RWPE2 (cell line): ENCODE measurements at regions not wholly inside any gene's neighbourhood (a gene's known extent, or its start where the extent isn't known, plus 50 kb on each side); places are given as distances from the start of the nearest gene placed in this dataset.

Experiments used
- ATAC-seq: fragments of 200-7000 bp; cut with Tn5 transposase; 3 replicates; pipeline ENCODE4 v1.9.1; 2021; ENCODE audit warnings: low read depth
- DNase-seq: peaks from one replicate; pipeline ENCODE4 v3.0.0-alpha.2; 2020; ENCODE audit warnings: low spot score
- H3K27ac ChIP-seq: fragments of 450-650 bp; 2 replicates; pipeline ENCODE4 v1.5.1; 2017; ENCODE audit warnings: mild to moderate bottlenecking; ENCODE audit not compliant: poor library complexity, severe bottlenecking
- H3K27me3 ChIP-seq: fragments of 250-450 bp; sonication (Bioruptor Pico); 2 replicates; pipeline ENCODE4 v1.5.1; 2021; ENCODE audit warnings: mild to moderate bottlenecking, moderate library complexity; ENCODE audit not compliant: insufficient read depth, poor library complexity, severe bottlenecking
- H3K36me3 ChIP-seq: fragments of 250-450 bp; sonication (Bioruptor Pico); 2 replicates; pipeline ENCODE4 v1.5.1; 2020; ENCODE audit warnings: low read depth, mild to moderate bottlenecking, moderate library complexity
- H3K4me1 ChIP-seq: fragments of 250-450 bp; sonication (Bioruptor Pico); 2 replicates; pipeline ENCODE4 v1.5.1; 2021; ENCODE audit warnings: mild to moderate bottlenecking, moderate library complexity; ENCODE audit not compliant: insufficient read depth, poor library complexity, severe bottlenecking
- H3K4me3 ChIP-seq: fragments of 250-450 bp; sonication (Bioruptor Pico); 2 replicates; pipeline ENCODE4 v1.5.1; 2021; ENCODE audit warnings: mild to moderate bottlenecking, moderate library complexity; ENCODE audit not compliant: severe bottlenecking
- H3K9me3 ChIP-seq: fragments of 250-450 bp; sonication (Bioruptor Pico); 2 replicates; pipeline ENCODE4 v1.5.1; 2021; ENCODE audit warnings: mild to moderate bottlenecking, moderate library complexity; ENCODE audit not compliant: severe bottlenecking
- TF ChIP-seq, protein P1 (sequence below): fragments of 450-650 bp; IDR thresholded peaks from one replicate; pipeline ENCODE4 v1.5.1; 2017; ENCODE audit warnings: mild to moderate bottlenecking, moderate library complexity; ENCODE audit not compliant: poor library complexity, severe bottlenecking

DNA sequence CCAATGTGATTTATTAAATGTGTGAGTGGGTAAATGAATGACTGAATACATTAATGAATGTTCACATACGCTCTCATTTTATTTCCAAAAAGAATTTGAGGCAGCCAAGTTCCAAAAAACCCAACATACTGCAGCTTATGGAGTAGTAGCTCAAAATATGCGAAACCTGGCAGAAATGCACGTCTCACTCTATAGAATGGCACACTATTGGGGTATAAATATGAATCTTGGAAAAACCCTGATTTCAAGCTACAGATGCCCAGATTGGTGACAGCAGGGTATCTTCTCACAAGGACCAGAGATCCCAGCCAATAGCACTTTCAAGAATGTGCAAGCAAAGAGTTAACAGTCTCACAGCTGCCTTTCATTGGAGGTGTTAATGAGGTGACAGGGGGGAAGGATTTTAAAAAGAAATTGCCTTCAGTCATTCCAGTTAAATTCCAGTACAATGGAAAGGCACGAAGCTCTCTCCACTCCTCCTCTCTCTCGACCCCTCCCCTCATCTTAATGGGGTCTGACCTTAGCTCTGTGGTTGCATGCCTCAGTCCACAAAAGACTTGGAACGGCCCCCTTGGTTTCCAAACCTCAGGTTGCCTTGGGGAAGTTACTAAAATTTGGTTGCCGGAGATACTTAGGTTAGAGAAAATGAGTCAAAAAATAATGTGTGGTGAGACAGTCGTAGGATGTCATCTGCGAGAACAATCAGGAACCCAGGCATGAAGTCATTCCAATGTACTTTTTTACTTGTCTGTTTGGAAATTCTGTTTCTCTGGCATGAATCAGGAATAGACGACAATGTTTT is 307.4 kb downstream of the NFIB start:
- TF ChIP-seq, protein P1, sequence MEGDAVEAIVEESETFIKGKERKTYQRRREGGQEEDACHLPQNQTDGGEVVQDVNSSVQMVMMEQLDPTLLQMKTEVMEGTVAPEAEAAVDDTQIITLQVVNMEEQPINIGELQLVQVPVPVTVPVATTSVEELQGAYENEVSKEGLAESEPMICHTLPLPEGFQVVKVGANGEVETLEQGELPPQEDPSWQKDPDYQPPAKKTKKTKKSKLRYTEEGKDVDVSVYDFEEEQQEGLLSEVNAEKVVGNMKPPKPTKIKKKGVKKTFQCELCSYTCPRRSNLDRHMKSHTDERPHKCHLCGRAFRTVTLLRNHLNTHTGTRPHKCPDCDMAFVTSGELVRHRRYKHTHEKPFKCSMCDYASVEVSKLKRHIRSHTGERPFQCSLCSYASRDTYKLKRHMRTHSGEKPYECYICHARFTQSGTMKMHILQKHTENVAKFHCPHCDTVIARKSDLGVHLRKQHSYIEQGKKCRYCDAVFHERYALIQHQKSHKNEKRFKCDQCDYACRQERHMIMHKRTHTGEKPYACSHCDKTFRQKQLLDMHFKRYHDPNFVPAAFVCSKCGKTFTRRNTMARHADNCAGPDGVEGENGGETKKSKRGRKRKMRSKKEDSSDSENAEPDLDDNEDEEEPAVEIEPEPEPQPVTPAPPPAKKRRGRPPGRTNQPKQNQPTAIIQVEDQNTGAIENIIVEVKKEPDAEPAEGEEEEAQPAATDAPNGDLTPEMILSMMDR, result no peak
- Histone ChIP-seq H3K9me3 (no peaks in the 10 kb centered on the region), H3K36me3 (no peaks in the 10 kb centered on the region), H3K27ac (no peak overlapping the region), H3K27me3 (no peaks in the 10 kb centered on the region), H3K4me1 (no peaks in the 10 kb centered on the region), H3K4me3 (no peak overlapping the region)
- DNase-seq, result no peak
- ATAC-seq, result no peak

DNA sequence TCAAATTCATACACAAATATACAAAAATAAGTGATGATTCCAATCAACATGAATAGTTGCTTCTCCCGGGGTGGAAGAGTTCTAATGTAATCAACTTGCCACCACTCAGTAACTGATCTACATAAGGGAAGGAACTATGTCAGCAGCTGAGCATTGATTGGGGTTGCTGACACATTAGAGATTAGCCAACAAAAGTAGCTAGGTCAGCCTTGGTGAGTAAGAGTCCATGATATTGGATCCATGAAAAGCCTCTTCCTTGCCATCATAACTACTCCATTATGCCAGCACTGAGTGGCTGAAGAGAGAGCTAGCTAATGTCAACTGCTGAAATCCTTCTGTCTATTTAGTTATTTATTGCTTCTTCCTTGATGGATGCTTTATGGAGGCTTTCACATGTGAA is 309.8 kb downstream of the NFIB start:
- Histone ChIP-seq H3K4me1 (no peaks in the 10 kb centered on the region), H3K27me3 (no peaks in the 10 kb centered on the region), H3K36me3 (no peaks in the 10 kb centered on the region), H3K4me3 (no peak overlapping the region), H3K27ac (no peak overlapping the region), H3K9me3 (no peaks in the 10 kb centered on the region)
- ATAC-seq (no peak), DNase-seq (no peak)
- TF ChIP-seq, protein P1, result no peak

DNA sequence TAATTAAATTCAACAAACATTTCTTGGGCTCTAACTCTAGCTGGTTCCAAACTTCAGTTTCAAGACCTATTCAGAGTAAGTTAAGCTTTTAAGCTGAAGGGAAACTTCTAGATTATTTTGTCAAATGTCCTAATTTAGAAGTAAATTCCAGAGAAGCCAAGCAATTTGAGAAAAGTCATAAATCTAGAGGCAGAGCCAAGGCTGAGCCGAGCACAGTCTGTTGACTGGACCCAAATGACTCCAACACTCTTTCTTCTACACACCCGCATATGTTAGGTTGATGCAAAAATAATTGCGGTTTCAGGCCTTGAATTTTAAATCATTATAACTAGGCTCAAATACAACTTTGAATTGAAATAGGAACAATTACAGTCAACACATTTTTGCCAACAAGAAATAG is 319.7 kb downstream of the NFIB start:
- Histone ChIP-seq H3K27ac (no peak overlapping the region), H3K4me3 (no peak overlapping the region), H3K4me1 (peaks cover 11% of the 10 kb centered on the region), H3K36me3 (no peaks in the 10 kb centered on the region), H3K9me3 (peaks cover 2% of the 10 kb centered on the region), H3K27me3 (no peaks in the 10 kb centered on the region)
- ATAC-seq (no peak), DNase-seq (no peak)
- TF ChIP-seq, protein P1, result no peak

DNA sequence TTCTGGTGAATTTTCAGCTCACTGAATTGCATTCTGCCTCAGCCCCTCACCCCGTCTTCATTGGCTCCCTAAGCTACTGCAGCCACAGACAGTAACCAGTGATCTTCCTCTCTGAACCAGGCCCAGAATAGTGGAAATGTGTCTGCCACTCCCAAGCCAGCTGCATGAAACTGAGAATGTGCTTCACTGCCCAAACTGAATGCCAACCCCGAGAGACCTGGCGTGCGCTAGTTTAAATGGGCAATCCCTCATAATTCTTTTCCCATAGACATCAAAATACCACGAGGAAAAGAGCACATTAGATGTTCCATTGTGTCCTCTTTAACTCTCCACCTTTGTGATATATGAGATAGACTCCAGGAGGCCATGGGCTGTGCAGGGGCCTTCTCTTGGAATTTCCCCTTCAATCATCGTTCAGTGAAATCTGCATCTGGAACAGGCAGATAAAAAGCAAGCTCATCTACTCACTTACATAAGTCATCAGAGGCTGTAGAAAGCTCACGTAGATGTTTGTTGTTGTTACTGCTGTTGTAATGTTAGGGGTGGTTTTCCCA is 320.2 kb downstream of the NFIB start:
- ATAC-seq, result no peak
- TF ChIP-seq, protein P1, result no peak

More for the DNA sequence above, 320.2 kb downstream of the NFIB start:
- Histone ChIP-seq H3K27ac (no peak overlapping the region), H3K4me3 (no peak overlapping the region), H3K9me3 (peaks cover 2% of the 10 kb centered on the region), H3K36me3 (no peaks in the 10 kb centered on the region), H3K4me1 (peaks cover 11% of the 10 kb centered on the region), H3K27me3 (no peaks in the 10 kb centered on the region)
- no peak for DNase-seq
